BE2C (cell line): ENCODE measurements at regions not wholly inside any gene's neighbourhood (a gene's known extent, or its start where the extent isn't known, plus 50 kb on each side); places are given as distances from the start of the nearest gene placed in this dataset.

Source experiments
- DNase-seq: peaks from one replicate; pipeline ENCODE4 v3.0.0-alpha.2; 2020
- H3K27me3 ChIP-seq: fragments of 250-450 bp; sonication (Bioruptor Pico); 2 replicates; pipeline ENCODE4 v1.5.1; 2020; ENCODE audit warnings: mild to moderate bottlenecking
- H3K36me3 ChIP-seq: fragments of 250-450 bp; sonication (Bioruptor Pico); 2 replicates; pipeline ENCODE4 v1.5.1; 2020; ENCODE audit warnings: mild to moderate bottlenecking
- H3K4me1 ChIP-seq: fragments of 250-450 bp; sonication (Bioruptor Pico); 2 replicates; pipeline ENCODE4 v1.5.1; 2020
- H3K4me3 ChIP-seq: 2 replicates; pipeline ENCODE4 v1.5.1; 2011; ENCODE audit warnings: low read depth, low read length
- H3K9me3 ChIP-seq: fragments of 250-450 bp; sonication (Bioruptor Pico); 2 replicates; pipeline ENCODE4 v1.5.1; 2020
- CTCF ChIP-seq: IDR thresholded peaks from 2 replicates; pipeline ENCODE4 v1.5.1; 2012; ENCODE audit warnings: mild to moderate bottlenecking, low read depth, low read length

DNA sequence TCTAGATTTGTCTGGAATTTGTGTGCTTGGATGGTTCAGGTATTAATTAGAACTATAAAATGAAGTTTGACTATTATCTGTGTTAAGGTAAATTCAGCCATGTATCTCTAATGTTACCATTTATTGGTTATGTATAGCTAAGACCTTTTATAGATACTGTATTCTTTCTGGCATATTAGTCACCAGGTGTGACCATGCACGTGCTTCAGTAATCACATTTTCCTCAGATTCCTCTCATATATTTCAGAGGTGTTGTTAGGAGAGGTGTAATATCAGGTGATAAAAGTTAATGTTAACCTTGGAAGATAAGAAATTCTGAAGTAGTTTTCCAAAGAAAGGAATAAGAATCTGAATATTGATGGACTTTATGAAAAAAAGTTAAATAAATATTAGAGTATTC, 194.5 kb upstream of the KHDRBS2 start:
- no peak for DNase-seq
- no peak for TF ChIP-seq CTCF
- Histone ChIP-seq H3K9me3 (no peaks in the 10 kb centered on the region), H3K4me1 (no peaks in the 10 kb centered on the region), H3K4me3 (no peak overlapping the region), H3K27me3 (no peaks in the 10 kb centered on the region), H3K36me3 (no peaks in the 10 kb centered on the region)

GRCh38 chr6:62479697-62480220, 193.7 kb upstream of the KHDRBS2 start:
- Histone ChIP-seq H3K27me3 (no peaks in the 10 kb centered on the region), H3K4me3 (no peak overlapping the region), H3K4me1 (no peaks in the 10 kb centered on the region), H3K36me3 (no peaks in the 10 kb centered on the region), H3K9me3 (no peaks in the 10 kb centered on the region)
- DNase-seq: no peak
- no peak for TF ChIP-seq CTCF

GRCh38 chr6:62474793-62475192, 188.8 kb upstream of the KHDRBS2 start:
- no peaks in the 10 kb centered on the region for H3K9me3 ChIP-seq
- H3K27me3 ChIP-seq: no peaks in the 10 kb centered on the region
- no peaks in the 10 kb centered on the region for H3K4me1 ChIP-seq
- no peak for DNase-seq
- no peaks in the 10 kb centered on the region for H3K36me3 ChIP-seq
- no peak for TF ChIP-seq CTCF
- no peak overlapping the region for H3K4me3 ChIP-seq

DNA sequence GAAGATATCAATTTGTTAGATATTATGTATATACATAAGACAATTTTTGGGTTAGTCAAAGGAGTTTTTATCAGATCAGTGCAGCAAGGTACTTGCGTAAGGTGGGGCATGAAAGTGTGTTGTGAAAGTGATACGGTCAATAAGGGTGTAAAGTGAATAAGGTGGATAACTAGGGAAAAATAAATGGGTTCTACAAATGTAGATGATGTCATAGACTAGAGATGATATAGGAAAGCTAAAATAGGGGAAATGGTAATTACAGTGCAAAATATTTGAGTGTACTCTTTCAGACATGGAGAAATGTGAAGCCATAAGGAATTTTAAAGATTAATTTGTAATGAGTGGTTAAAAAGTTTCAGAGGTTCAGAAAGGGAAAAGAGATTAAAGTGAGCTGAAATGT, 180.6 kb upstream of the KHDRBS2 start:
- no peak for DNase-seq
- no peak for TF ChIP-seq CTCF
- H3K4me3 ChIP-seq: no peak overlapping the region
- no peaks in the 10 kb centered on the region for H3K36me3 ChIP-seq
- H3K9me3 ChIP-seq: no peaks in the 10 kb centered on the region; the same call in 1 of the 2 replicates
- no peaks in the 10 kb centered on the region for H3K4me1 ChIP-seq
- no peaks in the 10 kb centered on the region for H3K27me3 ChIP-seq

DNA sequence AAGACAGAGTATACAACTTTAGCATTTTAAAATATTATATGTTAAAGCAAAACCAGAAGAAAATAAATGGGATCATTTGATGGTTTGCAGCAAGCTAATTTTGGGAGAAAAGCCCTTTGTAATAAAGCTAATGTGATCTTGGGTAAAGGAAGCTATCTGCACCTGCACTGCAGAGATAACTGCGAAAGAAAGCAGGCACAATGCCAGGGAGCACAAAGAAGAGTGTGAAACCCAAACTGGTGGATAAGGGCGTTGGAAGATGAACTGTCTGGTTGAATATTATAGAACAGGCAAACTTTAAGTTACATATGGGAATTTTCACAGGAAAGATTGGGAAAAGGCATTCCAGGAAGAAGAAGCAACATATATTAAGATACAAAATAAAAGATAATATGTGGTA, 179.2 kb upstream of the KHDRBS2 start:
- no peak for TF ChIP-seq CTCF
- Histone ChIP-seq H3K36me3 (no peaks in the 10 kb centered on the region), H3K27me3 (no peaks in the 10 kb centered on the region), H3K4me1 (no peaks in the 10 kb centered on the region), H3K4me3 (no peak overlapping the region), H3K9me3 (no peaks in the 10 kb centered on the region; the same call in 1 of the 2 replicates)
- no peak for DNase-seq

- Histone ChIP-seq H3K36me3 (no peaks in the 10 kb centered on the region), H3K9me3 (peaks cover 3% of the 10 kb centered on the region), H3K27me3 (no peaks in the 10 kb centered on the region), H3K4me3 (no peak overlapping the region), H3K4me1 (no peaks in the 10 kb centered on the region)
- DNase-seq: no peak
- no peak for TF ChIP-seq CTCF
Measured at GRCh38 chr6:62452586-62452985, 166.6 kb upstream of the KHDRBS2 start.
